Midbrain (tissue), 1 donor: ENCODE measurements at regions not wholly inside any gene's neighbourhood (a gene's known extent, or its start where the extent isn't known, plus 50 kb on each side); places are given as distances from the start of the nearest gene placed in this dataset.
"Not testable (repeated sequence)": the region's sequence is repeated elsewhere in the genome, so short reads cannot be mapped to it uniquely, and the experiment has no call there.

Source experiments
- DNase-seq: peaks from one replicate; lab custom pipeline; 2025; lab: John Stamatoyannopoulos, UW

GRCh38 chr10:117492504-117492903, 50.0 kb upstream of the EMX2 start:
- DNase-seq = no peak

- no peak for DNase-seq
These were observed 54.5 kb upstream of the EMX2 start for GRCh38 chr10:117488004-117488403.

GRCh38 chr10:117486606-117487005, 55.9 kb upstream of the EMX2 start:
- DNase-seq = no peak

- no peak for DNase-seq
These were observed 59.4 kb upstream of the EMX2 start for GRCh38 chr10:117483056-117483590.

GRCh38 chr10:117481011-117481410, 61.5 kb upstream of the EMX2 start:
- DNase-seq = not testable (repeated sequence)

- DNase-seq = no peak
These were observed 62.4 kb upstream of the EMX2 start for GRCh38 chr10:117480097-117480496.

- DNase-seq = no peak
These were observed 64.4 kb upstream of the EMX2 start for GRCh38 chr10:117477961-117478670.

GRCh38 chr10:117477211-117477947, 65.2 kb upstream of the EMX2 start:
- DNase-seq = no peak

- DNase-seq = no peak
These were observed 65.8 kb upstream of the EMX2 start for GRCh38 chr10:117476716-117477115.

GRCh38 chr10:117476281-117476680, 66.3 kb upstream of the EMX2 start:
- DNase-seq = no peak

- DNase-seq = no peak
These were observed 69.7 kb upstream of the EMX2 start for GRCh38 chr10:117472872-117473271.

GRCh38 chr10:117471344-117471874, 71.1 kb upstream of the EMX2 start:
- no peak for DNase-seq

GRCh38 chr10:117470733-117471132, 71.8 kb upstream of the EMX2 start:
- no peak for DNase-seq

GRCh38 chr10:117468665-117469064, 73.9 kb upstream of the EMX2 start:
- DNase-seq = no peak

- no peak for DNase-seq
These were observed 78.4 kb upstream of the EMX2 start for GRCh38 chr10:117464176-117464575.

GRCh38 chr10:117463545-117463920, 79.0 kb upstream of the EMX2 start:
- no peak for DNase-seq

GRCh38 chr10:117462816-117463544, 79.6 kb upstream of the EMX2 start:
- no peak for DNase-seq

- DNase-seq = no peak
These were observed 80.1 kb upstream of the EMX2 start for GRCh38 chr10:117462424-117462792.

GRCh38 chr10:117461766-117462423, 80.7 kb upstream of the EMX2 start:
- no peak for DNase-seq

- DNase-seq = no peak
These were observed 81.4 kb upstream of the EMX2 start for GRCh38 chr10:117460846-117461765.

GRCh38 chr10:117458571-117458970, 83.3 kb upstream of the PDZD8 start:
- DNase-seq = no peak
